Astrocyte of the spinal cord (primary cell): ENCODE measurements at regions not wholly inside any gene's neighbourhood (a gene's known extent, or its start where the extent isn't known, plus 50 kb on each side); places are given as distances from the start of the nearest gene placed in this dataset.

ENCODE experiments used
- DNase-seq: peaks from one replicate; pipeline ENCODE4 v3.0.0; 2011; ENCODE audit warnings: low read depth, low spot score
- H3K4me3 ChIP-seq: 2 replicates; pipeline ENCODE4 v1.5.1; 2011; ENCODE audit warnings: low read depth, mild to moderate bottlenecking, low read length, moderate library complexity
- CTCF ChIP-seq: IDR thresholded peaks from 2 replicates; pipeline ENCODE4 v1.5.1; 2012; ENCODE audit warnings: low read depth, mild to moderate bottlenecking, low read length, inconsistent platforms
- in situ Hi-C: cut with HindIII; loops from 2 replicates; pipeline ENCODE4 v1.10.0; 2017; ENCODE audit warnings: low sequenced_read_pairs

GRCh38 chr6:23503173-23503572, 622.8 kb upstream of the NRSN1 start:
- TF ChIP-seq CTCF: no peak
- in situ Hi-C loops: no loop called here
- no peak for DNase-seq
- no peak overlapping the region for H3K4me3 ChIP-seq

- in situ Hi-C loops: no loop called here
- H3K4me3 ChIP-seq: no peak overlapping the region
- no peak for DNase-seq
- no peak for TF ChIP-seq CTCF
These were observed 621.0 kb upstream of the NRSN1 start for GRCh38 chr6:23505026-23505425.

GRCh38 chr6:23510778-23511510, 615.1 kb upstream of the NRSN1 start:
- in situ Hi-C loops: no loop called here
- no peak for TF ChIP-seq CTCF
- no peak for DNase-seq
- no peak overlapping the region for H3K4me3 ChIP-seq

- no peak overlapping the region for H3K4me3 ChIP-seq
- DNase-seq: no peak
- in situ Hi-C loops: no loop called here
- TF ChIP-seq CTCF: no peak
These were observed 614.2 kb upstream of the NRSN1 start for GRCh38 chr6:23511817-23512216.

- no peak overlapping the region for H3K4me3 ChIP-seq
- TF ChIP-seq CTCF: no peak
- in situ Hi-C loops: no loop called here
- DNase-seq: no peak
These were observed 607.7 kb upstream of the NRSN1 start for GRCh38 chr6:23518294-23518693.

- in situ Hi-C loops: no loop called here
- no peak for DNase-seq
- TF ChIP-seq CTCF: no peak
- no peak overlapping the region for H3K4me3 ChIP-seq
These were observed 603.0 kb upstream of the NRSN1 start for GRCh38 chr6:23522792-23523547.
